WTC11 (cell line): ENCODE measurements at regions not wholly inside any gene's neighbourhood (a gene's known extent, or its start where the extent isn't known, plus 50 kb on each side); places are given as distances from the start of the nearest gene placed in this dataset.

Experiments used
- CREB1 ChIP-seq: sonication (generic); formaldehyde crosslinking; IDR thresholded peaks from 2 replicates; pipeline ENCODE4 v1.8.0; 2023; ENCODE audit warnings: mild to moderate bottlenecking, missing genetic modification reagents
- JUN ChIP-seq: sonication (generic); formaldehyde crosslinking; IDR thresholded peaks from 2 replicates; pipeline ENCODE4 v1.8.0; 2023; ENCODE audit warnings: mild to moderate bottlenecking, missing genetic modification reagents
- KAT7 ChIP-seq: sonication (generic); formaldehyde crosslinking; IDR thresholded peaks from 2 replicates; pipeline ENCODE4 v1.8.1; 2023; ENCODE audit warnings: missing genetic modification reagents, mild to moderate bottlenecking, borderline replicate concordance
- SMAD3 ChIP-seq: sonication (generic); formaldehyde crosslinking; IDR thresholded peaks from 2 replicates; pipeline ENCODE4 v1.8.0; 2022; ENCODE audit warnings: missing genetic modification reagents, mild to moderate bottlenecking, borderline replicate concordance
- SP1 ChIP-seq: sonication (generic); formaldehyde crosslinking; conservative IDR thresholded peaks from 2 replicates; pipeline ENCODE4 v1.8.1; 2022; ENCODE audit warnings: missing genetic modification reagents
- ZNF416 ChIP-seq: fragments of 250-450 bp; sonication (Bioruptor Pico); IDR thresholded peaks from 2 replicates; pipeline ENCODE4 v1.9.0; 2021; ENCODE audit warnings: mild to moderate bottlenecking, inconsistent platforms
- ZNF671 ChIP-seq: fragments of 250-450 bp; sonication (Bioruptor Pico); IDR thresholded peaks from 2 replicates; pipeline ENCODE4 v1.8.0; 2021; ENCODE audit warnings: mild to moderate bottlenecking
- TF ChIP-seq, protein P1 (sequence below): sonication (generic); formaldehyde crosslinking; IDR thresholded peaks from 2 replicates; pipeline ENCODE4 v1.8.1; 2022; ENCODE audit warnings: low read depth, missing genetic modification reagents, borderline replicate concordance
- TF ChIP-seq, protein P2 (sequence below): fragments of 200-600 bp; IDR thresholded peaks from 2 replicates; pipeline ENCODE4 v1.8.0; 2022; ENCODE audit warnings: antibody characterized with exemption
- TF ChIP-seq, protein P3 (sequence below): sonication (generic); formaldehyde crosslinking; IDR thresholded peaks from 2 replicates; pipeline ENCODE4 v1.8.1; 2023; ENCODE audit warnings: mild to moderate bottlenecking, missing genetic modification reagents

DNA sequence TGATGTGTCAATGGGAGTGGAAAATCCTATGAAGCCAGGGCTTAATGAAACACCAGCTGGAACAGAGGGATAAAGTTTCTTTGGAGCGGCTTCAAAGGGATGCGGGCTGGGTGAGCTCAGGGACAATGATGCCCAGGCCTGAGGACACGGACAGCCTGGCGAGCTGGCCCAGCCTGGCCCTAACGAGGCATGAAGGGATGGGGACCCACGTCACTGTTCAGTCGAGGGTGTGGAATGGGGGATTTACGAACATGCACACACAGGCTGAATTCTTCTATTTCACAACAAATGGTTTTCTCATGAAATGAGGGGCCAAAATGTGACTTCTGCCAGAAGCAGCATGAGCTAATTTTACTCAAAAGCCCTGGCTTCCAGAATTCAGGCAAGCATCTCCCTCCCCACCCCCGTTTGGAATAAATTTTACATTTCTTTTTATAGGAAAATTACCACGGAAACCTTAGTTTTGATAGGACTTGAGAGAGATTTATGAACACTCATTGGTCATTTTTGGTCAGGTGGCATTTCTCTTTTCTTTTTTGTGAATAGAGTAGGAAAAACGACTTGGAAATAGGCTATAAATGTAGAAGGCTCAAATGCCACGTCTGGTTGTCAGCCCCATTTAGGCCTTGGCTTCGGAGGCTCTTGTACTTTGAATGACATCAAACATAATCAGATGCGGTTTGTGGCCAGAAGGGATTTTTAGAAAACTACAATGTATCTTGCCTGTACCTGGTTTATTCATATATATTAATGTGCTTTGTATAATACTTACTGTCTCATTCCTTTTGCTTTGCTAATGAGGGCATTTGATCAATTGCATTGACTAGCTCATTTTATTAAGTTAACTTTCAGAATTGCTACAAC, 893.8 kb upstream of the CELF4 start:
- no peak for TF ChIP-seq JUN (CRISPR knock-in tag)
- TF ChIP-seq, protein P1, sequence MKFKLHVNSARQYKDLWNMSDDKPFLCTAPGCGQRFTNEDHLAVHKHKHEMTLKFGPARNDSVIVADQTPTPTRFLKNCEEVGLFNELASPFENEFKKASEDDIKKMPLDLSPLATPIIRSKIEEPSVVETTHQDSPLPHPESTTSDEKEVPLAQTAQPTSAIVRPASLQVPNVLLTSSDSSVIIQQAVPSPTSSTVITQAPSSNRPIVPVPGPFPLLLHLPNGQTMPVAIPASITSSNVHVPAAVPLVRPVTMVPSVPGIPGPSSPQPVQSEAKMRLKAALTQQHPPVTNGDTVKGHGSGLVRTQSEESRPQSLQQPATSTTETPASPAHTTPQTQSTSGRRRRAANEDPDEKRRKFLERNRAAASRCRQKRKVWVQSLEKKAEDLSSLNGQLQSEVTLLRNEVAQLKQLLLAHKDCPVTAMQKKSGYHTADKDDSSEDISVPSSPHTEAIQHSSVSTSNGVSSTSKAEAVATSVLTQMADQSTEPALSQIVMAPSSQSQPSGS (CRISPR knock-in tag) = no peak
- TF ChIP-seq ZNF671 = no peak
- TF ChIP-seq KAT7 (CRISPR knock-in tag) = no peak
- TF ChIP-seq, protein P2, sequence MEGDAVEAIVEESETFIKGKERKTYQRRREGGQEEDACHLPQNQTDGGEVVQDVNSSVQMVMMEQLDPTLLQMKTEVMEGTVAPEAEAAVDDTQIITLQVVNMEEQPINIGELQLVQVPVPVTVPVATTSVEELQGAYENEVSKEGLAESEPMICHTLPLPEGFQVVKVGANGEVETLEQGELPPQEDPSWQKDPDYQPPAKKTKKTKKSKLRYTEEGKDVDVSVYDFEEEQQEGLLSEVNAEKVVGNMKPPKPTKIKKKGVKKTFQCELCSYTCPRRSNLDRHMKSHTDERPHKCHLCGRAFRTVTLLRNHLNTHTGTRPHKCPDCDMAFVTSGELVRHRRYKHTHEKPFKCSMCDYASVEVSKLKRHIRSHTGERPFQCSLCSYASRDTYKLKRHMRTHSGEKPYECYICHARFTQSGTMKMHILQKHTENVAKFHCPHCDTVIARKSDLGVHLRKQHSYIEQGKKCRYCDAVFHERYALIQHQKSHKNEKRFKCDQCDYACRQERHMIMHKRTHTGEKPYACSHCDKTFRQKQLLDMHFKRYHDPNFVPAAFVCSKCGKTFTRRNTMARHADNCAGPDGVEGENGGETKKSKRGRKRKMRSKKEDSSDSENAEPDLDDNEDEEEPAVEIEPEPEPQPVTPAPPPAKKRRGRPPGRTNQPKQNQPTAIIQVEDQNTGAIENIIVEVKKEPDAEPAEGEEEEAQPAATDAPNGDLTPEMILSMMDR = no peak
- TF ChIP-seq CREB1 = no peak
- TF ChIP-seq SP1 (CRISPR knock-in tag) = no peak
- TF ChIP-seq, protein P3, sequence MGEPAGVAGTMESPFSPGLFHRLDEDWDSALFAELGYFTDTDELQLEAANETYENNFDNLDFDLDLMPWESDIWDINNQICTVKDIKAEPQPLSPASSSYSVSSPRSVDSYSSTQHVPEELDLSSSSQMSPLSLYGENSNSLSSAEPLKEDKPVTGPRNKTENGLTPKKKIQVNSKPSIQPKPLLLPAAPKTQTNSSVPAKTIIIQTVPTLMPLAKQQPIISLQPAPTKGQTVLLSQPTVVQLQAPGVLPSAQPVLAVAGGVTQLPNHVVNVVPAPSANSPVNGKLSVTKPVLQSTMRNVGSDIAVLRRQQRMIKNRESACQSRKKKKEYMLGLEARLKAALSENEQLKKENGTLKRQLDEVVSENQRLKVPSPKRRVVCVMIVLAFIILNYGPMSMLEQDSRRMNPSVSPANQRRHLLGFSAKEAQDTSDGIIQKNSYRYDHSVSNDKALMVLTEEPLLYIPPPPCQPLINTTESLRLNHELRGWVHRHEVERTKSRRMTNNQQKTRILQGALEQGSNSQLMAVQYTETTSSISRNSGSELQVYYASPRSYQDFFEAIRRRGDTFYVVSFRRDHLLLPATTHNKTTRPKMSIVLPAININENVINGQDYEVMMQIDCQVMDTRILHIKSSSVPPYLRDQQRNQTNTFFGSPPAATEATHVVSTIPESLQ (CRISPR knock-in tag) = no peak
- no peak for TF ChIP-seq ZNF416 (CRISPR knock-in tag)
- TF ChIP-seq SMAD3 (CRISPR knock-in tag) = no peak
